Retinal pigment epithelial cell (primary cell): ENCODE measurements at regions not wholly inside any gene's neighbourhood (a gene's known extent, or its start where the extent isn't known, plus 50 kb on each side); places are given as distances from the start of the nearest gene placed in this dataset.
A peak's percentile ranks its signal among the peaks of the same experiment; 100 is the strongest.

Experiments used
- DNase-seq: peaks from one replicate; pipeline ENCODE4 v3.0.0-alpha.2; 2010; ENCODE audit warnings: low read depth
- H3K4me3 ChIP-seq: 2 replicates; pipeline ENCODE4 v1.5.1; 2011; ENCODE audit warnings: mild to moderate bottlenecking, low read length, control low read depth, moderate library complexity
- TF ChIP-seq, protein P1 (sequence below): conservative IDR thresholded peaks from 2 replicates; pipeline ENCODE4 v1.5.1; 2011; ENCODE audit warnings: low read depth, low read length, control low read depth, inconsistent platforms

DNA sequence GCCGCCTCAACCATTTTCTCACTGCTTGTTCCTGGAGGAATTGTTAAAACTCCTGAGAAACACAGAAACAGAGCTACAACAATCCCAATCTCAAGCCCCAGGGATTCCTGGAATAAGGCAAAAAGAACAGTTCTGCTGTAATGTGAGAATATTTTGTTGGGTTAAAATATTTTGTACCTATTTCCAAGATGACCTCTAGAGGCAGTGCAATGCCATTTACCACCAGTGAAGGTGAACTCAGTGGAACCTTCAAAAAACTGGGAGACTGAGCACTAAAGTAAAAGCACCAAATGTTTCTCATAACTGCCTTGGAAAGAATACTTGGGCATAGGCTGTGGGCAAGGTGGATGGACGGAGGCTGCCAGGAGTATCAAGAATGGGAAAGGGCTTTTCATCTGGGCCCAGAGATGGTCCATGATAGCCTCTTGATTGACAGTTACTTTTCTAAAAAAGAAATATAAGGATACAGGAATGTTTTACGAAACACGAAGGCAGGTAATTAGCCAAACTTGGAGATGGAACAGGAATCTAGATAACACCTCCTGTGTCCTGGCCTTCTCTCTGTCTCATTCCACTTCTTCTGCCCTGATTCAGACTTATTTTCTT, 334.0 kb upstream of the FLRT2 start:
- TF ChIP-seq, protein P1, sequence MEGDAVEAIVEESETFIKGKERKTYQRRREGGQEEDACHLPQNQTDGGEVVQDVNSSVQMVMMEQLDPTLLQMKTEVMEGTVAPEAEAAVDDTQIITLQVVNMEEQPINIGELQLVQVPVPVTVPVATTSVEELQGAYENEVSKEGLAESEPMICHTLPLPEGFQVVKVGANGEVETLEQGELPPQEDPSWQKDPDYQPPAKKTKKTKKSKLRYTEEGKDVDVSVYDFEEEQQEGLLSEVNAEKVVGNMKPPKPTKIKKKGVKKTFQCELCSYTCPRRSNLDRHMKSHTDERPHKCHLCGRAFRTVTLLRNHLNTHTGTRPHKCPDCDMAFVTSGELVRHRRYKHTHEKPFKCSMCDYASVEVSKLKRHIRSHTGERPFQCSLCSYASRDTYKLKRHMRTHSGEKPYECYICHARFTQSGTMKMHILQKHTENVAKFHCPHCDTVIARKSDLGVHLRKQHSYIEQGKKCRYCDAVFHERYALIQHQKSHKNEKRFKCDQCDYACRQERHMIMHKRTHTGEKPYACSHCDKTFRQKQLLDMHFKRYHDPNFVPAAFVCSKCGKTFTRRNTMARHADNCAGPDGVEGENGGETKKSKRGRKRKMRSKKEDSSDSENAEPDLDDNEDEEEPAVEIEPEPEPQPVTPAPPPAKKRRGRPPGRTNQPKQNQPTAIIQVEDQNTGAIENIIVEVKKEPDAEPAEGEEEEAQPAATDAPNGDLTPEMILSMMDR = peak; percentile 67
- H3K4me3 ChIP-seq = no peak overlapping the region
- DNase-seq = no peak

DNA sequence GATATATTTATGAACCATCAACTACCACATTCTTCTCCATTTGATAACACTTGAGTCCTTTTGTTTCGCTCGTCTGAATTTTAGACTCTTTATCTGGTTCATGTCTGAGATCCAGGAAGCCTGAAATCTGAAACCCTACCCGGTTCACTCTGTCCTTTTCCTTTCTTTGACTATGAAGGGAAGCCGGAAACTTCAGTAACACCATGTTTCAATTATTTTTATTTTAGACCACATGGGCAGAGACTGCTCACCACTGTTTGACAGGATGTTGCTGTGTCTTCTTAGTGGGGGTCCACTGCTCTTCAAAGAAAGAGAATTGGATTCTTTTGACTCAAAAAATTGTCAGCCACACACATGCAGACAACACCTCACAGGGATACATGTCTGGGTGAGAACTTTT, 331.9 kb upstream of the FLRT2 start:
- TF ChIP-seq, protein P1 = no peak
- DNase-seq = no peak
- no peak overlapping the region for H3K4me3 ChIP-seq

DNA sequence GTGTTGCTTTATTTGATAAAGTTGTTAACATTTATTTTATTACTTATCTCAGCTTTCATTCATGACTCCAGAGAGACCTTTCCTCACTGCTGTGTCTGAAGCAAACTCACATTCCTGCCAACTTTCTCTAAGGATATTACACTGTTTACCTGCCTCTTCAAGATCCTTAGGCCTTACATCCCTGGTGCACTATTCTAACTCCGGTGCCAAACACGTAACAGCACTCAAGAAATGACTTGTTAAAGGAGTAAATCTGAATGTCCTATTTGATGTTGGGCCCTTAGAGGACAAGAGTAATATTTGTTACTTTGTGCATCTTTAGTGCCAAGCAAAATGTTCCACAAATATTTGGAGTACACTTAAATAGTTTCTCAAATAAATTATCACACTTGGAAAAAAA, 324.1 kb upstream of the FLRT2 start:
- H3K4me3 ChIP-seq = no peak overlapping the region
- no peak for DNase-seq
- TF ChIP-seq, protein P1 = no peak

DNA sequence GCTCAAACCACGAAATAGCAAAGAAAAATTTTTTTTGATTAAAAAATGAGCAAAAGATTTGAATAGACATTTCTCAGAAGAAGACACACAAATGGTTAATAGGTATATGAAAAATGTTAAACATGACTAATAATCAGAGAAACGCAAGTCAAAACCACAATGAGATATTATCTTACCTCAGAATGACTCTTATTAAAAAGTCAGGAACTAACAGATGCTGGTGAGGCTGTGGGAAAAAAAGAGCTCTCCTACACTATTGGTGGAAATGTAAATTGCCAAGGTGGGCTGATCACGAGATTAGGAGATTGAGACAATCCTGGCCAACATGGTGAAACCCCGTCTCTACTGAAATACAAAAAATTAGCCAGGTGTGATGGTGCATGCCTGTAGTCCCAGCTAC, 315.5 kb upstream of the FLRT2 start:
- DNase-seq = no peak
- H3K4me3 ChIP-seq = no peak overlapping the region
- TF ChIP-seq, protein P1 = no peak

DNA sequence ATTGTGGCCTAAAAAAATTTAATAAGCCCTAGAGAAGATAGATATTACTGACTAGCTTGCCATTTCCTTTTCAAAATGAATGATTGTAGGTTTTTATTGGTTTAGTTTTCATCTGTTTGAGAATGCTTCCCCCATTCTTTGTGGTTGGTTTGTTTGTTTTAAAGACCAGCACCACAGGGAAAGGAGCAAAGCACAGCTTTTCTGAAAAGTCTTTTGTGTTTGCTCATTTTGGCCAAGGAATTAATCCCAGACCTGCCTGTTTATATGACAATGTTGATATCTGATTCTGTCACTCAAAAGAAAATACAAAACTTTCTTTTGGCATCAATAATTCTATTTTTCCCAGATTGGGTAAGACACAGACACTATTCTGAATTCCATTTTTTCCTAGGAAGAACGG, 312.5 kb upstream of the FLRT2 start:
- no peak overlapping the region for H3K4me3 ChIP-seq
- TF ChIP-seq, protein P1 = no peak
- peak; percentile 51 for DNase-seq

DNA sequence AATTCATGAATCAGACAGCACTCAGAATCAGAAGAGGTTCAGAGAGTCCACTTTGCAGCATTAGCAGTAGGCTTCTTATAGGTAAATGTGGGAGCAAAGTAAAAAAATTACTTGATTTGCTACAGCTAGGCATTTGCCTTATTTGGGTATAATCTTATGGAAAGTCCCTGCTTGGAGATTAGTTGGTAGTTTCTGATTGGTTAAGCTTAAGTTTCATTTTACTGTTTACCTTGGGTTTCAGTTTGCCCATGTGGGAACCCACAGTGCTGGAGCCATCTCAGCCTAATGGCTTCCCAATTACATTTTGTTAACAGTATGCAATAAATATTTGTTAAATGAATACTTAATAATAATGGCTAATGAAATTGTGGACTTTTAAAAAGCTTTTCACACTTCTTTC, 311.0 kb upstream of the FLRT2 start:
- H3K4me3 ChIP-seq = no peak overlapping the region
- no peak for DNase-seq
- TF ChIP-seq, protein P1 = no peak

DNA sequence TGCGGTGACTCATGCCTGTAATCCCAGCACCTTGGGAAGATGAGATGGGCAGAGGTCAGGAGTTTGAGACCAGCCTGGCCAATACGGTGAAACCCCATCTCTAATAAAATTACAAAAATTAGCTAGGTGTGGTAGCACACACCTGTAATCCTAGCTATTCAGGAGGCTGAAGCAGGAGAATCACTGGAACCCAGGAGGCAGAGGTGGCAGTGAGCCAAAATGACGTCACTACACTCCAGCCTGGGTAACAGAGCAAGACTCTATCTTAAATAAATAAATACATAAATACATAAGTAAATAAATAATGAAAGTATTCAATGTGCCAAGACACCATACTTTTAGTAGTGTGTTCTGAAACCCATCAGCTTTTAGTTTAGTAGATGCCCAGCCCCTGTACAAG, 308.1 kb upstream of the FLRT2 start:
- no peak overlapping the region for H3K4me3 ChIP-seq
- no peak for DNase-seq
- TF ChIP-seq, protein P1 = no peak
